ENCODE measurements at regions not wholly inside any gene's neighbourhood (a gene's known extent, or its start where the extent isn't known, plus 50 kb on each side); places are given as distances from the start of the nearest gene placed in this dataset.

- TF ChIP-seq CTCF (conservative IDR thresholded peaks at IDR 0.05; ENCODE audit: low read length): no peak
- no peak for TF ChIP-seq EZH2phosphoT487 (IDR thresholded peaks at IDR 0.05; ENCODE audit: borderline replicate concordance)
Measured at GRCh38 chr11:76729214-76729613, 53.9 kb upstream of the TSKU start.

Measured in Loucy (cell line).